Liver (tissue), 8 donors: ENCODE measurements at regions not wholly inside any gene's neighbourhood (a gene's known extent, or its start where the extent isn't known, plus 50 kb on each side); places are given as distances from the start of the nearest gene placed in this dataset.

Experiments
- DNase-seq: peaks from one replicate; pipeline ENCODE4 v3.0.0-alpha.2; 2017; ENCODE audit warnings: low spot score
- H3K27ac ChIP-seq, 2 donors: one replicate each; pipeline ENCODE4 v1.7.0; 2013; ENCODE audit warnings: inconsistent platforms in 2 of 2, low read length in 2 of 2, control low read depth in 1 of 2, low read depth in 1 of 2, mild to moderate bottlenecking in 1 of 2
- H3K27me3 ChIP-seq, 4 donors: one replicate each; pipeline versions ENCODE4 v1.6.1 to v1.7.0; 2013; ENCODE audit warnings: low read length in 3 of 4, inconsistent platforms in 1 of 4, mild to moderate bottlenecking in 1 of 4, moderate library complexity in 1 of 4; ENCODE audit not compliant: control insufficient read depth in 4 of 4, insufficient read depth in 4 of 4
- H3K36me3 ChIP-seq, 4 donors: one replicate each; pipeline versions ENCODE4 v1.6.1 to v1.7.0; 2013; ENCODE audit warnings: low read length in 3 of 4, mild to moderate bottlenecking in 3 of 4, low read depth in 1 of 4, moderate library complexity in 1 of 4; ENCODE audit not compliant: control insufficient read depth in 4 of 4, insufficient read depth in 3 of 4
- H3K4me1 ChIP-seq, 4 donors: one replicate each; pipeline versions ENCODE4 v1.6.1 to v1.7.0; 2013; ENCODE audit warnings: low read length in 3 of 4, mild to moderate bottlenecking in 3 of 4, moderate library complexity in 1 of 4; ENCODE audit not compliant: control insufficient read depth in 4 of 4, insufficient read depth in 4 of 4
- H3K4me3 ChIP-seq, 3 donors: one replicate each; pipeline versions ENCODE4 v1.6.1 to v1.7.0; 2013; ENCODE audit warnings: low read length in 3 of 3, control low read depth in 1 of 3, low read depth in 1 of 3, mild to moderate bottlenecking in 1 of 3
- H3K9ac ChIP-seq, 2 donors: one replicate each; pipeline ENCODE4 v1.7.0; 2013; ENCODE audit warnings: low read length in 2 of 2, mild to moderate bottlenecking in 2 of 2, moderate library complexity in 2 of 2, control low read depth in 1 of 2, low read depth in 1 of 2
- H3K9me3 ChIP-seq, 4 donors: one replicate each; pipeline versions ENCODE4 v1.6.1 to v1.7.0; 2013; ENCODE audit warnings: low read length in 3 of 4; ENCODE audit not compliant: control insufficient read depth in 4 of 4
- EGR1 ChIP-seq, 2 donors: IDR thresholded peaks; 2 replicates each; pipeline ENCODE4 v1.6.1; 2016 to 2018; ENCODE audit warnings: antibody characterized with exemption in 2 of 2, low read depth in 2 of 2
- FOXA1 ChIP-seq: IDR thresholded peaks from 2 replicates; pipeline ENCODE4 v1.6.1; 2016; ENCODE audit warnings: antibody characterized with exemption
- FOXA2 ChIP-seq: IDR thresholded peaks from 2 replicates; pipeline ENCODE4 v1.6.1; 2016; ENCODE audit warnings: antibody characterized with exemption
- GABPA ChIP-seq, 2 donors: IDR thresholded peaks in 1 of 2; conservative IDR thresholded peaks in 1 of 2; 2 replicates each; pipeline ENCODE4 v1.6.1; 2016; ENCODE audit warnings: antibody characterized with exemption in 2 of 2, mild to moderate bottlenecking in 1 of 2, moderate library complexity in 1 of 2
- HNF4A ChIP-seq, 2 donors: conservative IDR thresholded peaks; 2 replicates each; pipeline ENCODE4 v1.6.1; 2016; ENCODE audit warnings: antibody characterized with exemption in 2 of 2, mild to moderate bottlenecking in 2 of 2
- HNF4G ChIP-seq: IDR thresholded peaks from 2 replicates; pipeline ENCODE4 v1.6.1; 2016; ENCODE audit warnings: antibody characterized with exemption
- JUND ChIP-seq, 2 donors: IDR thresholded peaks; 2 replicates each; pipeline ENCODE4 v1.6.1; 2016; ENCODE audit warnings: antibody characterized with exemption in 2 of 2
- NR2F2 ChIP-seq: IDR thresholded peaks from 2 replicates; pipeline ENCODE4 v1.6.1; 2016; ENCODE audit warnings: antibody characterized with exemption
- RAD21 ChIP-seq, 2 donors: IDR thresholded peaks; 2 replicates each; pipeline ENCODE4 v1.6.1; 2016; ENCODE audit warnings: antibody characterized with exemption in 2 of 2, mild to moderate bottlenecking in 2 of 2
- RXRA ChIP-seq, 2 donors: IDR thresholded peaks; 2 replicates each; pipeline ENCODE4 v1.6.1; 2017 to 2018; ENCODE audit warnings: antibody characterized with exemption in 2 of 2, mild to moderate bottlenecking in 1 of 2
- SP1 ChIP-seq: IDR thresholded peaks from 2 replicates; pipeline ENCODE4 v1.6.1; 2018; ENCODE audit warnings: antibody characterized with exemption, mild to moderate bottlenecking
- YY1 ChIP-seq: IDR thresholded peaks from 2 replicates; pipeline ENCODE4 v1.6.1; 2016; ENCODE audit warnings: antibody characterized with exemption, mild to moderate bottlenecking
- WGBS: extraction: QIAGEN DNeasy Blood & Tissue Kit; methylation state at CpG from one replicate; pipeline ENCODE4 v1.1.7; 2013; 5-methylcytosine and 5-hydroxymethylcytosine counted together
- TF ChIP-seq, protein P1 (sequence below): IDR thresholded peaks from 2 replicates; pipeline ENCODE4 v1.6.1; 2016; ENCODE audit warnings: antibody characterized with exemption, mild to moderate bottlenecking
- TF ChIP-seq, protein P2 (sequence below): IDR thresholded peaks from 2 replicates; pipeline ENCODE4 v1.6.1; 2016; ENCODE audit warnings: antibody characterized with exemption
- TF ChIP-seq, protein P3 (sequence below): fragments of 150-350 bp; IDR thresholded peaks from 2 replicates; pipeline ENCODE4 v1.5.1; 2017; ENCODE audit warnings: improper control_type of control experiment, low read depth, low read length; ENCODE audit not compliant: missing input control
- TF ChIP-seq, protein P4 (sequence below): IDR thresholded peaks from 2 replicates; pipeline ENCODE4 v1.6.1; 2016; ENCODE audit warnings: antibody characterized with exemption
- TF ChIP-seq, protein P5 (sequence below): IDR thresholded peaks from 2 replicates; pipeline ENCODE4 v1.6.1; 2016; ENCODE audit warnings: antibody characterized with exemption
- donor health status: healthy.
- donor health status: healthy.
- donor health status: healthy.
- donor health status: healthy.
- donor health status: healthy.

DNA sequence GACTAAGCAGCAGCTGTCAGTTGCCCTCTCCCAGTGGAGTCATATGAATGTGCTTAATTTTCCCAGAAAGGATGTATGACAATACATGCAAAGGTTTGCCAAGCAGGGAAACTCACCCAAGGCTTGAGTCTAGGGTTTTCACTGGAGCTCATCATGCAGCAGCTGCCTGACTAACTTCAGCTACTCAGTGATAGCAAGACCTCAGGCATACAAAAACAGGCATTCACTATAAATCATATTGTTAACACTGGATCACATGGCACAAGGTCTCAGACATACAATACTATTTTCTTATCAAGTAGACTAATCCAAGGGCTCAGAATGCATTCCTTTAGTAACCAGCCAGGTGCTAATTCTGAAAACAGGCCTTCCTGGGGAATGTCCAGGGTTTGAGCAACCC, 85.0 kb upstream of the STAC start:
- DNase-seq, result no peak
- Histone ChIP-seq H3K9me3 (no peaks in the 10 kb centered on the region), H3K4me1 (peaks cover 0 to 2% (median 0%) of the 10 kb centered on the region in 4 donors), H3K4me3 (no peak overlapping the region), H3K9ac (no peak overlapping the region), H3K36me3 (no peaks in the 10 kb centered on the region), H3K27me3 (no peaks in the 10 kb centered on the region), H3K27ac (no peak overlapping the region)
- TF ChIP-seq HNF4A (conservative IDR thresholded peaks at IDR 0.05), result no peak
- TF ChIP-seq FOXA2, result no peak
- TF ChIP-seq SP1, result no peak
- TF ChIP-seq RXRA (IDR thresholded peaks at IDR 0.05), result no peak
- TF ChIP-seq, protein P1, sequence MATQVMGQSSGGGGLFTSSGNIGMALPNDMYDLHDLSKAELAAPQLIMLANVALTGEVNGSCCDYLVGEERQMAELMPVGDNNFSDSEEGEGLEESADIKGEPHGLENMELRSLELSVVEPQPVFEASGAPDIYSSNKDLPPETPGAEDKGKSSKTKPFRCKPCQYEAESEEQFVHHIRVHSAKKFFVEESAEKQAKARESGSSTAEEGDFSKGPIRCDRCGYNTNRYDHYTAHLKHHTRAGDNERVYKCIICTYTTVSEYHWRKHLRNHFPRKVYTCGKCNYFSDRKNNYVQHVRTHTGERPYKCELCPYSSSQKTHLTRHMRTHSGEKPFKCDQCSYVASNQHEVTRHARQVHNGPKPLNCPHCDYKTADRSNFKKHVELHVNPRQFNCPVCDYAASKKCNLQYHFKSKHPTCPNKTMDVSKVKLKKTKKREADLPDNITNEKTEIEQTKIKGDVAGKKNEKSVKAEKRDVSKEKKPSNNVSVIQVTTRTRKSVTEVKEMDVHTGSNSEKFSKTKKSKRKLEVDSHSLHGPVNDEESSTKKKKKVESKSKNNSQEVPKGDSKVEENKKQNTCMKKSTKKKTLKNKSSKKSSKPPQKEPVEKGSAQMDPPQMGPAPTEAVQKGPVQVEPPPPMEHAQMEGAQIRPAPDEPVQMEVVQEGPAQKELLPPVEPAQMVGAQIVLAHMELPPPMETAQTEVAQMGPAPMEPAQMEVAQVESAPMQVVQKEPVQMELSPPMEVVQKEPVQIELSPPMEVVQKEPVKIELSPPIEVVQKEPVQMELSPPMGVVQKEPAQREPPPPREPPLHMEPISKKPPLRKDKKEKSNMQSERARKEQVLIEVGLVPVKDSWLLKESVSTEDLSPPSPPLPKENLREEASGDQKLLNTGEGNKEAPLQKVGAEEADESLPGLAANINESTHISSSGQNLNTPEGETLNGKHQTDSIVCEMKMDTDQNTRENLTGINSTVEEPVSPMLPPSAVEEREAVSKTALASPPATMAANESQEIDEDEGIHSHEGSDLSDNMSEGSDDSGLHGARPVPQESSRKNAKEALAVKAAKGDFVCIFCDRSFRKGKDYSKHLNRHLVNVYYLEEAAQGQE, result no peak
- no peak for TF ChIP-seq HNF4G
- TF ChIP-seq, protein P2, sequence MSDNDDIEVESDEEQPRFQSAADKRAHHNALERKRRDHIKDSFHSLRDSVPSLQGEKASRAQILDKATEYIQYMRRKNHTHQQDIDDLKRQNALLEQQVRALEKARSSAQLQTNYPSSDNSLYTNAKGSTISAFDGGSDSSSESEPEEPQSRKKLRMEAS, result no peak
- TF ChIP-seq RAD21 (IDR thresholded peaks at IDR 0.05), result no peak
- no peak for TF ChIP-seq EGR1 (IDR thresholded peaks at IDR 0.05; ENCODE audit: low read depth in 2 of 2)
- TF ChIP-seq, protein P3, sequence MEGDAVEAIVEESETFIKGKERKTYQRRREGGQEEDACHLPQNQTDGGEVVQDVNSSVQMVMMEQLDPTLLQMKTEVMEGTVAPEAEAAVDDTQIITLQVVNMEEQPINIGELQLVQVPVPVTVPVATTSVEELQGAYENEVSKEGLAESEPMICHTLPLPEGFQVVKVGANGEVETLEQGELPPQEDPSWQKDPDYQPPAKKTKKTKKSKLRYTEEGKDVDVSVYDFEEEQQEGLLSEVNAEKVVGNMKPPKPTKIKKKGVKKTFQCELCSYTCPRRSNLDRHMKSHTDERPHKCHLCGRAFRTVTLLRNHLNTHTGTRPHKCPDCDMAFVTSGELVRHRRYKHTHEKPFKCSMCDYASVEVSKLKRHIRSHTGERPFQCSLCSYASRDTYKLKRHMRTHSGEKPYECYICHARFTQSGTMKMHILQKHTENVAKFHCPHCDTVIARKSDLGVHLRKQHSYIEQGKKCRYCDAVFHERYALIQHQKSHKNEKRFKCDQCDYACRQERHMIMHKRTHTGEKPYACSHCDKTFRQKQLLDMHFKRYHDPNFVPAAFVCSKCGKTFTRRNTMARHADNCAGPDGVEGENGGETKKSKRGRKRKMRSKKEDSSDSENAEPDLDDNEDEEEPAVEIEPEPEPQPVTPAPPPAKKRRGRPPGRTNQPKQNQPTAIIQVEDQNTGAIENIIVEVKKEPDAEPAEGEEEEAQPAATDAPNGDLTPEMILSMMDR, result no peak
- no peak for TF ChIP-seq FOXA1
- TF ChIP-seq GABPA (IDR thresholded peaks at IDR 0.05 in 1 of 2, conservative IDR thresholded peaks at IDR 0.05 in 1 of 2), result no peak
- TF ChIP-seq, protein P4, sequence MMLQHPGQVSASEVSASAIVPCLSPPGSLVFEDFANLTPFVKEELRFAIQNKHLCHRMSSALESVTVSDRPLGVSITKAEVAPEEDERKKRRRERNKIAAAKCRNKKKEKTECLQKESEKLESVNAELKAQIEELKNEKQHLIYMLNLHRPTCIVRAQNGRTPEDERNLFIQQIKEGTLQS, result no peak
- no peak for TF ChIP-seq YY1

DNA sequence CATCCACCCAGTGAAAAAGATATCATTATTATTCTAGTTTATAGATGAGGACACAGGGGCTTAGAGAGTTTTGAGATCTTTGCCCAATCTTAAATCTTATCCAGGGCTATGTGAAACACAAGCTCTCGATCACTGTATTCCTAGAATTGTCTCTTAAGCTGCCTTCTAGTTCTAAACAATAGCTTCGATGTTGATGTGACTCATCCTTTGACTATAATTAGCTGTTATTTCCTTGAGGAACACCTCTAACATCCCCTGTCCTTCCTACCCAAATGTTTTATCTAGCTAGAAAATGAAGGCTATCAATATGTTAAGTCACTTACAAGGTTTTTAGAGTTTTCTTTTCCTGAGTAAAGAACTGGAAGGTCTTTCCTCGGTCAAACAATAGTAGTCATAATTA, 83.1 kb upstream of the STAC start:
- no peaks in the 10 kb centered on the region for H3K36me3 ChIP-seq
- peaks cover 0 to 2% (median 0%) of the 10 kb centered on the region in 4 donors for H3K4me1 ChIP-seq
- TF ChIP-seq, protein P4, result no peak
- TF ChIP-seq, protein P5, sequence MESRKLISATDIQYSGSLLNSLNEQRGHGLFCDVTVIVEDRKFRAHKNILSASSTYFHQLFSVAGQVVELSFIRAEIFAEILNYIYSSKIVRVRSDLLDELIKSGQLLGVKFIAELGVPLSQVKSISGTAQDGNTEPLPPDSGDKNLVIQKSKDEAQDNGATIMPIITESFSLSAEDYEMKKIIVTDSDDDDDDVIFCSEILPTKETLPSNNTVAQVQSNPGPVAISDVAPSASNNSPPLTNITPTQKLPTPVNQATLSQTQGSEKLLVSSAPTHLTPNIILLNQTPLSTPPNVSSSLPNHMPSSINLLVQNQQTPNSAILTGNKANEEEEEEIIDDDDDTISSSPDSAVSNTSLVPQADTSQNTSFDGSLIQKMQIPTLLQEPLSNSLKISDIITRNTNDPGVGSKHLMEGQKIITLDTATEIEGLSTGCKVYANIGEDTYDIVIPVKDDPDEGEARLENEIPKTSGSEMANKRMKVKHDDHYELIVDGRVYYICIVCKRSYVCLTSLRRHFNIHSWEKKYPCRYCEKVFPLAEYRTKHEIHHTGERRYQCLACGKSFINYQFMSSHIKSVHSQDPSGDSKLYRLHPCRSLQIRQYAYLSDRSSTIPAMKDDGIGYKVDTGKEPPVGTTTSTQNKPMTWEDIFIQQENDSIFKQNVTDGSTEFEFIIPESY, result no peak
- TF ChIP-seq, protein P3, result no peak
- no peak for TF ChIP-seq RXRA (IDR thresholded peaks at IDR 0.05)
- no peak for TF ChIP-seq HNF4G
- no peak for TF ChIP-seq NR2F2
- no peak for TF ChIP-seq JUND (IDR thresholded peaks at IDR 0.05)
- TF ChIP-seq YY1, result no peak
- no peak for TF ChIP-seq HNF4A (conservative IDR thresholded peaks at IDR 0.05)
- TF ChIP-seq RAD21 (IDR thresholded peaks at IDR 0.05), result no peak
- no peak for TF ChIP-seq GABPA (IDR thresholded peaks at IDR 0.05 in 1 of 2, conservative IDR thresholded peaks at IDR 0.05 in 1 of 2)
- H3K4me3 ChIP-seq, result no peak overlapping the region
- 81% methylated on average over 3 of the region's 3 CpGs for WGBS
- H3K27me3 ChIP-seq, result no peaks in the 10 kb centered on the region
- H3K9ac ChIP-seq, result no peak overlapping the region
- H3K9me3 ChIP-seq, result no peaks in the 10 kb centered on the region
- no peak overlapping the region for H3K27ac ChIP-seq
- no peak for DNase-seq
